ENCODE measurements at regions not wholly inside any gene's neighbourhood (a gene's known extent, or its start where the extent isn't known, plus 50 kb on each side); places are given as distances from the start of the nearest gene placed in this dataset.

GRCh38 chr11:8323161-8323935, 59.7 kb upstream of the LMO1 start:
- DNase-seq, result no peak

GRCh38 chr11:8321876-8322275, 58.2 kb upstream of the LMO1 start:
- no peak for DNase-seq

GRCh38 chr11:8320076-8320475, 56.4 kb upstream of the LMO1 start:
- DNase-seq, result no peak

GRCh38 chr11:8318536-8318935, 54.9 kb upstream of the LMO1 start:
- no peak for DNase-seq

- no peak for DNase-seq
Measured at GRCh38 chr11:8317159-8317558, 53.5 kb upstream of the LMO1 start.

GRCh38 chr11:8315954-8316353, 52.3 kb upstream of the LMO1 start:
- no peak for DNase-seq

- no peak for DNase-seq
Measured at GRCh38 chr11:8315463-8315862, 51.8 kb upstream of the LMO1 start.

- DNase-seq, result no peak
Measured at GRCh38 chr11:8314916-8315315, 51.2 kb upstream of the LMO1 start.

- DNase-seq, result no peak
Measured at GRCh38 chr11:8313504-8314090, 49.9 kb upstream of the LMO1 start.
